ENCODE measurements at regions not wholly inside any gene's neighbourhood (a gene's known extent, or its start where the extent isn't known, plus 50 kb on each side); places are given as distances from the start of the nearest gene placed in this dataset.

DNA sequence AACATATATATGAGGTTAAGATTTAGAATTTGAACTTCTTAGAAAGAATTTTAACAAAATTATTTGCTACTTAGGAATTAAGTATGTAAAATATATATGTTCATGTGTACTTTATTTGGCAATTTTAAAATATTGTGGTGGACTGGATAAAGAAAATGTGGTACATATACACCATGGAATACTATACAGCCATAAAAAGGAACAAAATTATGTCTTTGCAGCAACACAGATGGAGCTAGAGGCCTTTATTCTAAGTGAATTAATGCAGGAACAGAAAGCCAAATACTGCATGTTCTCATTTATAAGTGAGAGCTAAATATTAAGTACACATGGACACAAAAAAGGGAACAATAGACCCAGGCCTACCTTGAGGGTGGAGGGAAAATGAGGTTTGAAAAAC is 72.2 kb upstream of the FMN2 start:
- intact Hi-C loops (cut with micrococcal nuclease), result no loop called here

- intact Hi-C loops (cut with micrococcal nuclease), result no loop called here
These were observed 70.8 kb upstream of the FMN2 start for GRCh38 chr1:240020871-240021270.

GRCh38 chr1:240021709-240022108 is 70.0 kb upstream of the FMN2 start:
- intact Hi-C loops (cut with micrococcal nuclease), result no loop called here

DNA sequence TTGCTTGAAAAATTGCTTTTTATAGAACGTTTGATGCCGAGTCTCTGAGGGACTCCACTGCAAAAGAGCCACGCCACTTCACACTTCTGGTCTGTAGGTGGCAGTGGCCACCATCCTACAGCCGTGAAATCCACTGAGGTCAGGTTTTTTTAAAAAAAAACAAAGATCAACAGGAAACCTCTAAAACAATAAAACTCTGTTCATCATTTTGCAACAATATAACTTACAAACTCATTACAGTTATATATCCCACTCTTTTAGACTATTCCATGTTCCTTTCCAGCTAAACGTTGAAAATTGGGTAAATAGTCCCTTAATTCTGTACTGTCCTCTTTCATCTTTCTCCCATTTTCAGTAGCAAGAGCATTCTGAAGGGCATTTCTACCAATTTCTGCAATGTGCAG is 64.6 kb upstream of the FMN2 start:
- intact Hi-C loops (cut with micrococcal nuclease), result loop anchor here (1.0 kb wide), 1 partner anchor 122 kb away; no protein-coding TSS in a partner anchor

- intact Hi-C loops (cut with micrococcal nuclease), result no loop called here
These were observed 62.3 kb upstream of the FMN2 start for GRCh38 chr1:240029418-240029817.

GRCh38 chr1:240030236-240030635 is 61.4 kb upstream of the FMN2 start:
- intact Hi-C loops (cut with micrococcal nuclease), result no loop called here

DNA sequence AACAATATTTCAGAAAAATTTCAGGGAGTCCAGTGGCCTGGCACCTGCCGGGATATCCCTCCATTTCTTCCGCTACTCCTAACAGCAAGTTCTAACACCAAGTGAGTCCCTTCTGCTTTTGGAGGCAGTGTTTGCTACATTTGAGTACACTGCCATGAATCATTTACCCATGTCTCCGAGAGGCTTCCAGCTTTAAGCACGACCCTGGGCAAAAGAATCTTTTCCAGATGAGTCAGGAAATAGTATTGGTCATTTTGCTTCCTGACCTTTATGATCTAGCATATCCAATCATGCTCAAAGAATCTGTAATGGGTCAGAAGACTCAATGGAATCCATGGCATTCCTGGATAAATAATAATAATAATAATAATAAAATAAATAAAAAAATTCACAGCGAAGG is 60.7 kb upstream of the FMN2 start:
- intact Hi-C loops (cut with micrococcal nuclease), result no loop called here

GRCh38 chr1:240031414-240031813 is 60.3 kb upstream of the FMN2 start:
- intact Hi-C loops (cut with micrococcal nuclease), result no loop called here

- intact Hi-C loops (cut with micrococcal nuclease), result no loop called here
These were observed 58.3 kb upstream of the FMN2 start for GRCh38 chr1:240033406-240033805.

DNA sequence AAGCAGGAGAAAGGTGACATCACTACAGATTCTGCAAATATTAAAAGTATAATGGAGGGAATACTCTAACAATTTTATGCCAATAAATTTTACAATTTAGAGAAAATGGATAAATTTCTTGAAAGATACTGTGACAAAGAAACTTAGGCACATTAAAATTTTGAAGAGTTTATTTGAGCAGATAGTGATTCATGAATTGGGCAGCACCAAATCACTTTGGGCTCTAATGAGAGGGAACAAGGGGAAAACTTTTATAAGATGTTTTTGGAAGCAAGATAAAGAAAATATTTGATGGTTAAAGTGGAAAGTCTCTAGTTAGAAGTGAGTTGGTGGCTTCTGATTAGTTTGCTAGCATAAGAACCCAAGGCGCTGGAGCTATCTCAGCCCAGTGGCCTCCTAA is 55.2 kb upstream of the FMN2 start:
- intact Hi-C loops (cut with micrococcal nuclease), result no loop called here
